Inflammatory macrophage (primary cell): ENCODE measurements at regions not wholly inside any gene's neighbourhood (a gene's known extent, or its start where the extent isn't known, plus 50 kb on each side); places are given as distances from the start of the nearest gene placed in this dataset.
"Not testable (repeated sequence)": the region's sequence is repeated elsewhere in the genome, so short reads cannot be mapped to it uniquely, and the experiment has no call there.

Experiments used
- DNase-seq, 2 donors: peaks; one replicate each; pipeline ENCODE4 v3.0.0-alpha.2; 2020 to 2022

DNA sequence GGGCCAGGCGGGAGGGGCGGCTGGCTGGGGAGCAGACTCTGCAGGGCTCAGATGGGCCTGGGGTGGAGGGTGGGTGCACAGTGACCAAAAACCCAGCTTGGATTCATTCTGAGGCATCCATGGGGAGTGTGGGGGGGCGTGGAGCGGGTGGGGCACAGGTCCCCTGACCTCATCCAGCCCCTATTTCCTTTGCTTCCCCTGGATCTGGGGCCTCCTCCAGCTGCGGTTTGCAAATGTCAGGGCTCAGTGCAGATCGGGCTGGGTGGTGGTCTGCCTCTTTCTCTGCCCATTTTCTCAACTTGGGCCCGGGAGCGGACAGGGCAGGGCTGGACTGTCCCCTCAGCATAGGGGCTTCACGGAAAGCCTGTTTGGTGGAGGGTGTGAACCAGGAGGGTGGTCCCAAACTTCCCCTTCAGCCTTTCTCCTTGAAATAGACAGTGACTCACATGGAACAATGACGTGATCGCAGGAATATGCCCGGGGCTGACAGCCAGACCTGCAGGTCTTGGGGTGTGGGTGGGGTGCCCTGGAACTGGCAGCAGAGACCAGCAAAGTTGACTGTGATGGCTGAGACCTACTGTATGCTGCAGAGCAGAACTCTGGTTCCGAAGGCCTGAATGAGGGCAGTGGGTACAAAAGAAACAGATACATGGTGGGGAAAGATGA, 72.9 kb upstream of the PODXL start:
- no peak for DNase-seq

DNA sequence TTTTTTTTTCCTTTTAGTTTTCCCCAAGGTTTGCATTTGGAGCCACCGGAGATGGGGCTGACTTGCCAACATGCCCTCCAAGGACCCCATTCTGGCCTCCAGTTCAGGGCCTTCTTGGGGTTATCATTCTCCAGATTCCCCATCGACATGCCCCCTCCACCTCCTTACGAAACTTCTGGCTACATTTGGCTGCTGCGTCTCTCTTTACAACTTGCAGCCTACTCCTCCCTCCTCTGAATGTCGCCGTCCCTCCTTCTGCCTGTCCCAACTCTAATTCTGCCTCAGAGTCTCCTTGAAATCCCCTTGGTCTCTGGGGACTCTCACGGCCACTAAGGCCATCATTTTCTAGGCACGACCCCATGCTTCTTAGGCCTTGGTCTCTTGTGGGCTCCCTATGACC, 72.2 kb upstream of the PODXL start:
- DNase-seq, result no peak

DNA sequence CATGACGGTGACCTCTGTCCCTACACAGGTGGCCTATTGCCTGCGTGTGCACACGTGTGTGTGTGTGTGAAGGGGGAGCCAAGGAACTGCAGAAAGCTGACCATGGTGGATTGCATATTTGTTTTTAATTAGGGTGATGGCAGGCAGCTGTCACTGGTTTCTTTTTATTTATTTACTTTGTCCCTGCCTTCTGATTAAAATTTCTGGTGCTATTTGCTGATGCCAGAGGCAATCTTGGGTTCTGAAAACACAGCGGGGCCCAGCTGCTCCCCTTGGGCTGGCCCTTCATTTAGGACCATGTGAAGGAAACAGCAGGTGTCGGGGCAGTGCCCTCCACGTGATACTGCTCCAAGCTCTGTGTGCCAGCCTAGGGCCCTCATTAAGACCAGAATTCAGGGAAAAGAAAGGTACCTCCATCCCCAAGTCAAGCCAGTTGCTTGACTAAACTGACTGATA, 71.3 kb upstream of the PODXL start:
- no peak for DNase-seq

DNA sequence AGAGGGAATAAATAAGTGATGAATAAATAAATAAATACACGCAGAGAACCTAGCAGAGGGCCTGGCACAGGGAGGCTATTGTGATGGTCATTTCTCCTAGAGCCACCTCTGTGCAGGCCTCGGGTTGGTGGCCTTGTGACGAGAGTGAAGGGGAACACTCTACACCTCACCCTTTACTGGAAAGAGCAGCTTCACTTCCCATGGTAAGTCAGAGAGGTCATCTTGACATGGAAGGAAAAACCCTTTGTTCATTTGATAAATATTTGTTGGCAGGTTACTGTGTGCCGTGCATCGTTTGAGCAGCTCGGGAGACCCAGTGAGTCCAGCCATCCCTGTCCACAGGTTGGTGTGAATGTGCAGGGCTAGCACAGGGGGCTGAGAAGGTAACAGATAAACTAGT, 70.2 kb upstream of the PODXL start:
- DNase-seq, result no peak

DNA sequence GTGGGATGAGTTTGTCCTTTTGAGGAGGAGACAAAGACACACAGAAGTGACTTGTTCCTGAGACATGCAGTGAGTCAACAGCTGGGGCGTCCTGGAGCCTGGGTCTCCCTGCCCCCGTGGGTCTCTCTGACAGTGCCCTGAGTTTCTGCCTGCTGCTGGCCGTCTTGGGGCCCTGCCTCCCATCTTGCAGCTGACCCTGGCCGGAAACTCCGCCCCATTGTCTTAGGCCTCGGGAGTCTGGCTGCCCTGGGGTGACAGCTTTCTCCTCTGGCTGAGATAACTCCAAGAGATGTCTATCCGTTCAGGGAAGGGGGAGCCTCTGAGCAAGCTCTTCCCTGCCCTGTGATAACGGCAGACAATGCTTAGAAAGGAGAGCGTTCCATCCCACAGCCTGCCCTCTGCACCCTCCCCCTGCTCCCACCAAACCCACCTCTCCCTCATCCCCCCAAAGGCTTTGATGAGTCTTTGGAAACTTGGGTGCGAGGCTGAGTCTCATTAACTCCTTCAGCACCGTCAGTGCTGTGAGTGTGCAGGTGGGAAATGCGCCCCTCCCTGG, 69.5 kb upstream of the PODXL start:
- DNase-seq, result peak in 1 of 2 donors; percentile 3

DNA sequence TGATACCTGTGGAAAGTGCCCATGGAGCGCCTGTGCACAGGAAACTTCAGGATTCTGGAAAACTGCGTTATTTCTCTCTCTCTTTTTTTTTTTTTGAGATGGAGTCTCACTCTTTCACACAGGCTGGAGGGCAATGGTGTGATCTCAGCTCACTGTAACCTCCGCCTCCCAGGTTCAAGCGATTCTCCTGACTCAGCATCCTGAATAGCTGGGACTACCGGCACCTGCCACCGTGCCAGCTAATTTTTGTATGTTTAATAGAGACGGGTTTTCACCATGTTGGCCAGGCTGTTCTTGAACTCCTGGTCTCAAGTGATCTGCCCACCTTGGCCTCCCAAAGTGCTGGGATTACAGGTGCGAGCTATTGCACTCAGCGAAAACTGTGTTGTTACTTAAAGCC, 68.9 kb upstream of the PODXL start:
- DNase-seq, result not testable (repeated sequence)

DNA sequence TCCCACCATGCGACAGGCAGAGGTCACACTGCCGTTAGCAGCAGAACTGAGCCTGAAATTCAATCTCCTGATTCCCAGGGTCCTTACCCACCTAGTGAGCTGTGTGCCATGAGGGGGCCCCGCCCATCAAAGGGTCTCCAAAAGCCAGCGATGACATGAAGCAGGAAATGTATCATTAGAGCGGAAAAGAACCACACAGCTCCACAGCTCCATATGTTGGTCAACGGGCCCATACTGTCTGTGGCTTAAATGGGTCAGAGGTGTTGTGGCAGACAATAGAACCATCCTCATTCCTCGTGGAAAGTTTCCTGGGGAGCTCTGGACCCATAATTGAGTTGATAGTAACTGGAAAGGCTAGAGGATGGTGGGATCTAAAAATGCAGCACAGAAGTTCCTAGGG, 68.1 kb upstream of the PODXL start:
- DNase-seq, result no peak

DNA sequence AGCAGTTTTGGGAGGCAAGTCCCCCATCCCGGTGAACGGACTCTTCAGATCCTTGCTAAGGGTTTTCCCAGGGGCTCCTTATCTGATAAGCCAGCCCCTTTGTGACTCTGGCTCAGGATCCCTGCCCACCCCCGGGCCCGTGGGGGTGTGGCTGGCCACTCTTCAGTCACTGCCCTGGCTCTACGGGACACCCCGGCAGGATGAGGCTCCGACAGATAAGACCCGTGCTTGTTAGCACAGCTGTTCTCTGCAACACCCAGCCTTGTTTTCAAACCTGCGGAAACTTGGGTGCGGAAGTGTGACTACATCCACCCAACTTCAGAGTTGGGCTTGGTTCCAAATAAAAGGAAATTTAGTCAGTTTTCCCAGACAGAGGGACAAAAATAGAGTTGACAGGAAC, 66.7 kb upstream of the PODXL start:
- no peak for DNase-seq

DNA sequence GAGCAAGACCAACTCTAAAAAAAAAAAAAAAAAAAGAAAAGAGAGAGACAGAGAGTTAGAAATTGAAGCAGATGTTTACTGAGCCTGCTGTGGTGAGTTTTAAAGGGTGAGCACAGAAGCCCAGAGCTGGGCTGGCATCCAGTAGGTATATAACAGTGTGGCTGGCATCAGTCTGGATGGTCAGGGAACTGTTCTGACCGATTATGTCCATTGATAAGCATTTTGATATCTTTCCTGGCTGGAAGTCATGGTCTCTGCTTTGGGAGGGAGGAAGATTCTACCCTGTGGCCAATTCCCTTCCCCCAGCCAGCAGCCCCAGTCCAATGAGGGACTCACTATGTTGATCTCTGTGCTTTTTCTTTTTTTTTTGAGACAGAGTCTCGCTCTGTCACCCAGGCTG, 65.2 kb upstream of the PODXL start:
- no peak for DNase-seq

DNA sequence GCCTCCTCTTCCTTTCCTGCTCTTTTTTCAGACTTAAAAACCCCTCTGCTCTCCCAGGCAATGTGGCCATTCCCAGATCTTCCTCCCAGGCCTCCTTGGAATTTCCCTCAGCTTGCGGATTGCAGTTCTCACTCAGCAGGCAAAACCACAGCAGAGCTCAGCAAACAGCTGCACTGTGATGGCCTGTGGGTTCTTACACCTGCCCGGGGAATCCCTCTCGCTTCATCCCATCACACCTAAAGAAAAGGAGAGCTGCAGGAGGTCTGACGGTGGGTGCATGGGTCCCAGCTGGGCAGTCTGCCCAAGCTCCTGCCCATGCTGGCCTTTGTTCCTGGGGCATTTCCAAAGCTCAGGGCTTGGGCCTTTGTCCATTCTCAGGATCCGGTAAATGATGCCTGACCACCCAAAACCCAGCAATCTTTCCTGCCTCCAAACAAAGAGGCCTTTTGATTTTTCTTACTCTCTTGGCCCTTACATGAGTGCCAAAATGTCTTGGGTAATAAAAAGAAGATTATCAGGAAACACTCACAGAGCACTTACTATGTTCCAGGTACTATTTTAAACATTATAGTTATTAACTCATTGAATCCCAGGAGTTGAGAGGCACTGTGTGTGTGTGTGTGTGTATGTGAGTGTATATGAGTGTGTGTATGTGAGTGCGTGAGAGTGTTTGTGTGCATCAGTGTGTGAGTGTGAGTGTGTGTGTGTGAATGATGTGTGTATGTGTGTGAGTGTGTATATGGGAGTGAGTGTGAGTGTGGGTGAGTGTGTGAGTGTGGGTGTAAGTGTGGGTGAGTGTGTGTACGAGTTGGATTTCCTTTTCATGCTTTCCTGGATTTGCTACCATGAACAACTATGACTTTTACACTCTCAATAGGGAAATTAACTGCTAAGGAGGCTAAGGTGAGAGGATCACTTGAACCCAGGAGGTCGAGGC, 64.5 kb upstream of the PODXL start:
- no peak for DNase-seq

DNA sequence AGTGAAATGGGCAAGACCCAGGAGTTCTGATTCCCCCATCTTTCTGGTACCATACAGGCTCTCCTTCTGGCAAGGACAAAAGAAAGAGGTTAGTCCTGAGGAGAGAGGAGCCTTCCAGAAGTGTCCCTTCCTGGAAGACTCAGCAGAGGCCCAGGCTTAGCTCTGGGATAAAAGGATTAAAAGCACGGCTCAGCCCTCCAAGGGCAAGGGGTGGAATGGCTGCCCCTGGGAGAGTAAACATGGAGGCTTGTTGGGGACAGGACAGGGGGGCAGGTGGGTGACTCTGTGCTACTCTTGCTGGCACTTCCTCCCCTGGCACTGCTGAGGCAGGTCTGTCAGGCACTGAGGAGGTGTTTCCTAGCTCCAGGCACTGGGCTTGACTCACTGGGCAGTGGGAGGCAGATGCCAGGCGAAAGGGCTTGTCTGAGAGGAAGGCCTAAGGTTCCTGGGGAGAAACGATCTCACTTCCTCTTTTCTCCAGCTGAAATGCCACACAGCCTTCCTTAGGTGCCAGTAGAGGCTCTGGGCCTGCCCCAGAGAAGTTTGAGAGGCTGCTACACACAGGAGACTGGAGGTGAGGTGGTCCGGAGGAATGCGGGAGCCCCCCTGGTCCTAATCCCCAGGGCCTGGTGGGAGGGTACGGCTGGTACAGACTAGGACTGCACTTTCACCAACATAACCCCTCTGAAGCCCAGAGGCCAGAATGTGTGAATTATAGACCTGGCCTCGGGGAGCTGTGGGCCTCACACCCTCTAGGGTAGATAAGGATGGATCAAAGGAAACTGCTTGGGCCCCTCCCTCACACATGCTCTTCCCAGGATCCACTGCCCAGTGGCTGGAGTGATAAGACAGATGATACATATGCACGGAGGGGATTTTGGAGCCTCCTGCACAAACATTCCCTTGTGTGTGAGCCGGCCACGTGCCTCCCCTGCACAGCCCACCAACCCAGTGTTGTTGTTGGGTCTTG, 63.2 kb upstream of the PODXL start:
- peak; percentile 82 to 92 for DNase-seq

DNA sequence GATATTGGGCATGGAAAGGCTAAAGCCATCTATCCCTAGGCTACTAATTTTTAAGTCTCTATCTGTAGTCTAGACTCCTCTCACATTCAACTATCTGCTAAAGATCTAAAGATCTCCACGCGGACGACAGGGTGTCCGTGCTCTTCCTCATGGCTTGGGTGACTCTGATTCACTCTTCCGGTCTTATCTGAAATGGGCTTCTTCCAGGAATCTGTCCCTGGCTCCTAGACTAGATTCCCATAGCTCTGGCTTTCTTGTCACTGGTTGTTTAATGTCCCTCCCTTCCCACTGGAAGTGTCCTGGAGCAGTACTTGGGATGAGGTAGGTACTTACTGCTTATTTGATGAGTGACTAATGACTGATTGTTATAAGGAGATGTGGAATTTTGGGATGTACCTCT, 62.0 kb upstream of the PODXL start:
- DNase-seq, result no peak

DNA sequence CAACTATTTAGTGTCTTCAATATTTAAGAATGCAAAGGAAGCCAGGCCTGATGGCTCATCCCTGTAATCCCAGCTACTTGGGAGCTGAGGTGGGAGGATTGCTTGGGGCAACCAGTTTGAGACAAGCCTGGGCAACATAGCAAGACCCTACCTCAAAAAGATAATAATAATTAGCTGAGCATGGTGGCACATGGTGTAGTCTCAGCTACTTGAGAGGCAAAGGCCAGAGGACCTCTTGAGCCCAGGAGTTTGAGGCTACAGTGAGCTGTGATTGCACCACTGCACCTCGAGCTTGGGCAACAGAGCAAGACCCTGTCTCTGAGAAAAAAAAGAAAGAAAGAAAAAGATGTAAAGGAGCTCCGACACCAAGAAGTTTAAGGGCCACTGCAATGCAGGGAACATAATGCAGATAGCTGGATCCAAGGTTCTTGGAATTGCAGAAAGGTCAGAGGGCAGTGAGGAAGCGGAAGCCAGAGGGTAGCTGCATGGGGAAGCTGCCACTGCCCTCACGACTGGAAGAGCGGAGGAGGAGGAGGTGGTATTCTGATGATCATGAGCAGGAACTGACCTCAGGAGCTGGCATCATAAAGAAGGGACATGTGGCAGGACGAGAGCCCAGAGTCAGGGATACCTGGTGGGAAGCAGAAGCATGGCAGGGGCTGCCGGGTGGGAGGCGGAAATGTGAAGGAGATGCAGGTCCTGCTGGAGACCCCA, 60.2 kb upstream of the PODXL start:
- peak; percentile 72 to 77 for DNase-seq

DNA sequence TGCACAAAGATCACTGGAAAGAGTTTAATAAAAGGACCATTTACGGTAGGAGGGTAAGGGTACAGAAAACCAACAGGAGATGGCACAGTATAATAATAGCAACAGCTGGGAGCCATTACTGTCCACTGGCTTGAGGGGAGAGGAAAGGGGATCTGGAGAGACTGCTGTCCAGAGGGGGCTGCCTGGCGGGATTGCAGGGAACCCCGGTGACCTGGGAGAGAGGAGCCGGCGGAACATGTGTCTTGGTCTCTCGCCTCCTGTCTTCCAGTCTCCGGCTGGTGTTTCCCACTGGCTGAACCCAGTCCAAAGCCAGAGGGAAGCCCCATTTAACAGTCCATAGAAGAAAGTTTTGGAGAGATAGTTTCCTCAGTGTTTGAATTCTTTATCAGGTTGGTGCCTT, 57.5 kb upstream of the PODXL start:
- no peak for DNase-seq

DNA sequence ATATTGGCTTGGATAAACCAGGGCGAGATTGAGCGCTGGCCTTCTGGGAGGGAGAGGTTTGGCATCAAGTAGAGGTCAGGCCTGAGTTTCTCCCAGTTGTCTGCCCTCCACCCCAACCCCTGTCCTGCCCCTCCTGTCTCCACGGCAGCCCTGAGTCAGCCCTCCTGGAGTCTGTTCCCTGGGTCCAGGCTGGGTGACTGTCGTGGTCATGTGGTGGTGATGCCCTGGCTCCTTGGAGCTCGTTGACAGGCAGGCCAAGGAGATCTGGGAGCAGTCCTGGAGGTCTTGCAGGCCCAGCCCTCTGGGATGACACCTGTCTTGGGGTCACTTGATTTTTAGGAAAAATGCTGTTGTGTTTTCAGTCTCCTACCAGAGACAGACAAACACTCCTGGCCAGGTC, 53.6 kb upstream of the PODXL start:
- no peak for DNase-seq

DNA sequence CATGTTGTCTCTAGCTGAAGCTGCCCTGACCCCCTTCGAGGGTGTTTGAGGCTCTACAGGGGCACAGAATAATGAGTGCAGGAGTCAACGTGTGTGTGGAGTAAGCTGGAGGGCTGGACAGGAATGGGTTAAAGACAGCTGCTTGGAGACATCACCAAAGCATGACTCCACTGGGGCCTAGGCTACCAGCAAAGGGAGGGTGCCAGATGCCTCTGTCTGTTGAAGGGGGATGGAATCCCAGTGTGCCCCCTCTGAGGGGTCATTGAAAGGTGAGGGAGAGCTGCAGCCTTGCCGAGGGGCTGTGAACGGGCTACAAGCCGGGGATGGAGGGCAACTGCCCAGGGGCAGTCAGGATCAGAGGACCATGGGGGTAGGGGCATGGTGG, 51.7 kb upstream of the PODXL start:
- no peak for DNase-seq

DNA sequence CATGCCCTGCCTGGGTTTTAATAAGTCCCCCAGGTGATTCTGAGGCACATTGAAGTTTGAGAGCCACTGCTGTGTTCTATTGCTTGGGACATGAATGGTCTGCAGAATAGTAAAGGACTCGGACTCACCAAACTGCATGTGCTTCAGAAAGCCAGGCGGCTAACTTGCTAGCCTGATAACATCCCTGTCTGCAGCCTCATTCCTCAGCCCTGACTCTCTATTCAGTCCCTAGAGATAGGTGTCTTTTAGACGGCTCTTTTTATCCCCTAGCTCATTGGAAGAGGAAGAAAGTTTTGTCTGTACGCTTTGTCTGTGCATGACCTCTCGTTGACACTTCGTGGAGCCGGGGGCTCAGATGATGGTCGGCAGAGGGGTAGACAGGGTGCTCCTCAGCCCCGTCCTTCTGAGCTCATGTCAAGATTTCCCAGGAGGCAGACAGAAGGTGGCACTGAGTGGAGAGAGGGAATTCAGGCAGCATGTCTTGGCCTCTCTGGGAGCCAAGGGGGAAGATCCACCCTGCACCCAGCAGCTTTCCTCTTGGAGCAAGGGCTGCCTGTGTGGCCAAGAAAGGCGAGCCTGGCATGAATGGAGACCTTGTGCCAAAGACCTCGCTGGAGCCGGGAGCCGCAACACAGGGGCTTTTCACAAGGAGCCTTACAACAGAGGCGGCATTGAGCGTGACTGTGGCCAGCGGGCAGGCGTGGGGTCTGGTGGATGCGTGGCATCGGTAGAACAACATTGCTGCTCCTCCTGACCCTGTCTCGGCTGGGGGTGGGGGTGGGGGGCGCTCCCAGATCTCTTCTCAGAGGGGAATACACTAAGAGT, 51.1 kb upstream of the PODXL start:
- DNase-seq, result no peak

DNA sequence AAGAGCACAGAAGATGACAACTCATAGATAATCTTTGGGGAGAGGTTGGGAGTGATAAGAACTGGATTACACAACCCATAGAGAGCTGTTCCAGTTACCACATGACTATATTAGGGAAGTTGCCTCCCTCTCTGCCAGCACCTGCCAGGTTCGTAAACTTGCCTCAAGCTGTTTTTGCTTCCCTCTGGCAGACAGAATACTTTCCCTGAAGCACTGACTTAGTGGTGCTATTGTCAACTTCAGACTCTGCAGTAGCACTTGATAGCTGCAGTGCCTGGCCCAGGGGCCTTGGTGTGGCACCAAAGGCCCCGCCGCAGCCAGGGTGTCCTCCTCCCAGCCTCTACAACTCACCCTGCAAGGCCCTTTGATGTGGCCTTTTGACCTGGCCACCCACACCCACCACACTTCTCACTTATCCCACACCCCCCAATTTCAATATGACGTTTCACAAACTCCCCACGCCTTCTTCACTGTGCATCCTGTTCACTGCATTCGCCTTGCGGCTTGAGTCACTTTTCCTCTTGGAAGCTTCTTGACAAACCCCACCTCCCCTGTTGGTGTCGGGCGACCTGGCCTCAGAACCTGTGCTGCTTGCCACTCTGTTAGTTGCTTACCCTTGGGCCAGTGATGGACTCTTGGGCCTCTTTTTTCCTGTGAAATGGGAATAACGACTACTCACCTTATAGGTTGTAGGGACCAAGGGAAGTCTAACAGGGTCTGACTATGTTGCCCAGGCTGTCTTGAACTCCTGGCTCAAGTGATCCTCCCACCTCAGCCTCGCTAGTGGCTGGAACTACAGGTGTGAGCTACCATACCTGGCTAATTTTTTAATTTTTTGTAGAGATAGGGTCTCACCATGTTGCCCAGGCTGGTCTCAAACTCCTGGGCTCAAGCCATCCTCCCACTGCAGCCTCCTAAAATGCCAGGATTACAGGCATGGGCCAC, 50.2 kb upstream of the PODXL start:
- no peak for DNase-seq
